ENCODE measurements at regions not wholly inside any gene's neighbourhood (a gene's known extent, or its start where the extent isn't known, plus 50 kb on each side); places are given as distances from the start of the nearest gene placed in this dataset.

DNA sequence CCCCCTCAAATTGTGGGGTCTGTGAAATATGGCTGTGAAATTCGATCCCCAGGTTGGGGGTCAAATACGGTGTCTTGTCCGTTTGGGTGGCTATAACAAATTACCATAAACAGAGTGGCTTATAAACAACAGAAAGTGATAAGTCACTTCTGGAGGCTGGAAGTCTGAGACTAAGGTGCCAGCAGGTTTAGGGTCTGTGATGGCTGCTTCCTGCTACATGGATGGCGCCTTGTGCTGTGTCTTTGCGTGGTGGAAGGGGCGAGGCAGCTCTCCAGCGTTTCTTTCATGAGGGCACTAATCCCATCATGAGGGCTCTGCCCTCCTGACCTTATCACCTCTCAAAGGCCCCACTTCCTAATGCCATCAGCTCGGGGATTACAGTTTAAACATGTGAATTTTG lies 120.0 kb downstream of the IRF8 start:
- no peak for DNase-seq

- no peak for DNase-seq
These were observed 120.6 kb downstream of the IRF8 start for GRCh38 chr16:86019446-86020047.

DNA sequence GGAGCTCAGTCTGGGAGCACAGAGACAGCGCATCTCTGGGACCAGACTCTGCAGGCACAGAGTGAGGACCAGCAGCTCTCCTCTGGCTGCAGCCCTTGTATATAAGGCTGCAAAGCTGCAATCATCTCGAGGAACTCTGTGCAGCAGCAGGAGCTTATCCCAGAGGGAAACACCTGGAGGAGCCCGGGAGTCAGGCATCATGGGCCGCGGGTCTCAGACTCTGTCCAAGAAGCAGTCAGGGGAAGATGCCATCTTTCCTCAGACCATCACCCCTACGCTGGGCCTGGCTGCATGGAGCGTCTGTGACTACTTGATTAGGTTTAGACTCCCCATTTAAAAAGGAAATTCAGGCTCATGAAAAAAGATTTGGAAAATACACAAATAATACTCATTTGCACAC lies 122.0 kb downstream of the IRF8 start:
- DNase-seq: no peak

GRCh38 chr16:86022381-86022960 lies 123.5 kb downstream of the IRF8 start:
- no peak for DNase-seq

GRCh38 chr16:86024210-86024609 lies 125.2 kb downstream of the IRF8 start:
- DNase-seq: no peak

GRCh38 chr16:86025706-86026105 lies 126.7 kb downstream of the IRF8 start:
- DNase-seq: no peak

DNA sequence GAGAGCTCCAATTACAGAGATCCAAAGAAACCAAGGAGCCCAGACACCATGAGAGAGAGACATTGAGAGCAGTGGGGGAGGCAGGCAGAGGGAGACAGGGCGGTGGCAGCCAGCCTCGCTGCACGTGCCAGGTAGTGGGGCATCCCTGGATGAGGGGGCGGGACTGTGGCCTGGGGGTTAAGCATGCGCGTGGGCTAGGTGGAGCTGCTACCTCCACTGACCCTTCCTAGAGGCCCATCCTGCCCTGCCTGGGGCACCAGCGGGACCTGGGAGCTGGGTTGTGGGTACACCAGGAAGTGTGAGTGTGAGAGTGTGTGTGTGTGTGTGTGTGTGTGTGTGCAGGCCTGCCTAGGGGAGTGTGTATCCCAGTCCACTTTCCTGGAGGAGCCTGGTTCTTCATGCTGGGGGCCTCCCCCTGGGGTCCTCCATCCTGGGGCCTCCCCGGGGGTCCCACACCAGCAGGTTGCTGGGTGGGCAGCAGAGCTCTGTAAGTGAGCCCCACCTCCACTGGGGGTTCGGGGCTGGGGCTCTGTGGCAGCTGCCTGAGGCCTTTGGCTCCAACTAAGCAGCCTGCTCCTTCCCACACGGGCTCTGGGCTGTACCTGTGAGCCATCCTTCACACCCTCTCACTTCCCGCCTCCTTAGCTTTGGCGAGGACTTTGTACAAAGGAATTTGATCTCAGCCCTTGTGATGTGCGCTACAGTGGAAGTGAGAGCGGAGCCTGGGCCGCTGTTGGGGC lies 127.4 kb downstream of the IRF8 start:
- no peak for DNase-seq

DNA sequence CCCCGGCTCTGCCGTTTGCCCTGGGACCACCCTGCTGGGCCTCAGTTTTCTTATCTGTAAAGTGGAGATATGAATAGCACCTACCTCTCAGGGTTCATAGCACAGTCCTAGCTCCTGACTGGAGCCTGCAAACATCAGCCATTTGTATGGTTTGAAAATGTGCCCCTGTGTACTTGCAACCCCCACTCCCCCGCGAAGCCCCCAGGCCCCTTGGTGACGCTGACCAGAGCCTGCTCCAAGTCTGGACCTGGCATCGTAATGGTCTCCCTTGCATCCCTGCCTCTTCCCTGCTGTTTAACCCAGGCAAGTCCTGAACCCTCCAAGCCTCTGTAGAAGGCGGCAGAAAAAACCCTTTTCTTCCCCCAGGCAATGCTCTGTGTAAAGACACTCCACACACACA lies 128.0 kb downstream of the IRF8 start:
- no peak for DNase-seq

DNA sequence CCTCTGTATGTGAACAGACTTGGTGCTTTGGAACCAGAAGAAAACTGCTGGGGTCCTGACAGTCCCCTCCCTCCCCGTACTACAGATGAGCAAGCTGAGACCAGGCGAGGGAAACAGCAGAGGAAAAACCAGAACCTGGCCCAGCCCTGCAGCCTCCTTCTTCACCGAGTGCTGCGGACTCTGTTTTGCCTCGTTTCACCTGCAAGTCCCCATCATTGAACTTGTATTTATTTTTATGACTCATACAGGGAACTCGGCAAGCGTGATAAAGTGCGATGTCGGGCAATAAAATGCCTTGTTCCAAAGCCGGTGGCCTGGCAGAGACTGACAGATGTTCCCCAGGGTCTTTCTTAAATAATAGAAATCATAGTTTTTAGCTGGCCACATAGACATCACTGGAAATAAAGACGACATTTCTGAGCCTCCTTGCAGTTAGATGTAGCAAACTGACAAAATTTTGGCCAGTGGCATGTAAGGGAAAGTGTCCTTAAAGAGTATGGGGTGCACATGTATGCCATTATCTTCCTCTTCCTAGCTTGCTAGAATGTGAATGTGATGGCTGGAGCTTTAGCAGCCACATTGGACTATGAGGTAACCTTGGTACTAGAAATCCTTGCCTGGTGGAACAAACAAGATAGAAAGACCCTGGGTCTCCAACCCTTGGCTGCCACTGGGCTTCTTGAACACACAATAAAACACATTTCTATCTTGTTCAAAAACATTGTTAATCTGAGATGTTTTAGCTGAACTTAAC lies 128.6 kb downstream of the IRF8 start:
- no peak for DNase-seq

DNA sequence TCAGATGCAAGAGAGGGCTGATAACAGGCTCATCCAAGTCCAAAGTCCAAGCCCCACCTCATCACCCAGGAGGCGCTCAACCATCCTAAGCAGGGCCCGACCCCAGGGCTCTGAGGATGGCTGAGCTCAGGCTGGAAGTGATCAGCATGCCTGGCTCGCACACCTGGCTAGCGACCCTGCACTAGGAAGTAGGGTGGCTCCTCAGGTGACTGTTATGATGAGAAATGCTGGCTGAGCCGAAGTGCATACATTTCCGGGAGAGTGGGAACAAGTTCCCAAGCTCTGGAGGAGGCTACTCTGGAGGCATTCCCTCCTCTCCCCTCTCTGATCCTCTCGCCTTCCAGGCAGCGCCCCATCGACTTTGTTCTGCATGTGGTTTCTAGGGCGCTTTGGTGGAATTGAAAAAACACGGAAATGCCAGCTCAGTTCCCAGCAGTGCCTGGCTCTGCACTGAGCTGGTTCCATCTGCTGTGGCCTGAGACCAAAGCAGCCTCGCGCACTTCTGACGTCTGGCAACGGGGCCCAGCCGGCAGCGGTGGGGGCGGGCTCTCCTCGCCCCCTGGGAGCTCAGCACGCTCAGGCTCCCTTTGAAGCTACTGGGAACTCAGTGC lies 130.3 kb downstream of the IRF8 start:
- no peak for DNase-seq

DNA sequence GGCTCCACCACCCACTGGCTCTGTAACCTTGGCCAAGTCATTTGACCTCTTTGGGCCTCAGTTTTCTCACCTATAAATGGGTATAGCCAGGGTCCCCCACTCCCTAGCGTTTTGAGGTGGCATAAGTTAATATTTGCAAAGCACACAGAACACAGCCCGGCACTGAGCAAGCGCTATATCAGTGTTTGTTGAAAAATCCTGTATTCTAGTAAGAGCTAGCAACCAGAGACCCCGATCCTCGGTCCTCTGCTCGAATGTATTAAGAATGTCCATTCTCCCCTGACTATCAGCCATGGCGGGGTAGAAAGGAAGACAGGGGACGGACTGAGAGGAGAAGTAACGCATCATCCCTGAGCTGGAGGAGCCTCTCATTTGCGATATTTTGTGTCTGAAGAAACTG lies 131.2 kb downstream of the IRF8 start:
- no peak for DNase-seq

- no peak for DNase-seq
These were observed 132.2 kb downstream of the IRF8 start for GRCh38 chr16:86031141-86031678.

GRCh38 chr16:86033016-86033474 lies 134.1 kb downstream of the IRF8 start:
- no peak for DNase-seq

DNA sequence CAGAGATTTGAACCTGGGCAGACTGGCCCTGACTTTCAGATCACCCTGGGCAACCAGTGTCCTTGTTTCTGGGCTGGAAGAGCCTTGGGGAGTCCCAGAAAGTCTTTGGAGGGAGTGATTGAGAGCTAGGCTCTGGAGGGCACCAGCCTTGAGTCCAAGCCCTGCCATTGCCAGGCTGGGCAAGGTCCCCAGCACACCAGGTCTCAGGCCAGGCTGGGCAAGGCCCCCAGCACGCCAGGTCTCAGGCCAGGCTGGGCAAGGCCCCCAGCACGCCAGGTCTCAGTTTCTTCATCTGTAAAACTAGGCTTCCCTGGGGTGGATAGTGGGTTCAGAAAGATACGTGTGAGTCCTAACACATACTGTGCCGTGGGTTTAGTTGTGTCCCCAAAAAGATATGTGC lies 135.0 kb downstream of the IRF8 start:
- no peak for DNase-seq

DNA sequence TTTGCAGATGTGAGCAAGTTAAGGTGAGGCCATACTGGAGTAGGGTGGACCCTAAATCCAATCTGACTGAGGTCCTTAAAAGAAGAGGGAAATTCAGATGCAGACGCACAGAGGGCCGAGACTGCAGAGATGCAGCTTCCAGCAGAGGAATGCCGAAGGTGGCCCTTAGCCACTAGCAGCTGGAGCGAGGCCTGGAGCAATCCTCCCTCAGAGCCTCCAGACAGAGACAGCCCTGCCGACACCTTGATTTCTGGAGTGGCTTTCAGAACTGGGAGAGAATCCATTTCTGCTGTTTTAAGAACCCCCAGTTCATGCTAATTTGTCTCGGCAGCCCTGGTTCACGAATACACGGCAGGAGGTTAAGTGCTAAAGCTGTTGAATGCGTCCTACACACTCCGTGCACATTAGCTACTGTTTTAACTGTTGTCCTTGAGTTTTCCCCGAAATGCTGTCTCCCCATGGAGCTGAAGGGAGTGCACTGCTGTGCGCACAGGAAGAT lies 135.5 kb downstream of the IRF8 start:
- DNase-seq: no peak

GRCh38 chr16:86035906-86036305 lies 136.9 kb downstream of the IRF8 start:
- no peak for DNase-seq

DNA sequence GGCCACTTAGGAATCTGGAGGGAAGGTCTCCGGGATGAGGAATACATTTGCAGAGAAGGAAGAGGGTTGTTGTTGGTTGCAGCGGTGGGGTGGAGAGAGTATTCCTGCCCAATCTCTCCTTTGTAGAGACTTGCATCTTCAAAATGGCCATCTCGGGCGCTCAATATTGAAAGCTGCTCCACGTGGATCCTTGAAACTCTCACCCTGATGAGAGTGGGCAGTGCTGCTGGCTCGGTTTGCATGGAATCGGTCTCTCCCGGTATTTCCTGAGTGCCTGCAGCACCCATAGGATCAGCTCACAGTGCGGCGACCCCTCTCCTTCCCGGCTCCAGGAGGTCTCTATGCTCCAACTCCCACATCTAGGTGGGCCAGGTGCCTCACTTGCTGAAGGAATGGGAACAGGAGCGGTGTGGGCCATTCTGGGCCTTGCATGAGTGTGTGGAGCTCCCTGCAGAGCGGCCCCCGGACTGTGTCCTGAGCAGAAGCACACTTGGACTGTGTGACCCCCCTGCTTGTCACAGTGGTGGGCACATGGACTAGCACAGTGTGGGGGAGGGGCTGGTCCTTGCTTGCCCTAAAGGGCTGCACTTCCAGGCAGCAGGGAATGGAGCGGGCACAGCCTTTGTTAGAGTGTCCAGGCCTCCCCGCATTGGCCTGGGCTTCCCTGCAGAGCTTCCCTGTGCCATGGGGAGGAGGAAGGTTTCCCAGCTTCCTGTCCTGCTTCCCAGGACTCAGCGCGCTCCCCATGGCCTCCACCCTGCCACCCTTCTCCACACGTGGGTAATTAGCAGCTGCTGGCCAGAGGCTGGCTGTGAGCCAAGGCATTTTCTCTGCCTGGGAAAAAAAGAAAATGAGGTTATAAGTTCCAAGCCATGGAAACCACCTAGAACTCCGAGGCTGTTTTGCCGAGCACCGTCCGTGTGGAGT lies 139.3 kb downstream of the IRF8 start:
- DNase-seq: no peak

DNA sequence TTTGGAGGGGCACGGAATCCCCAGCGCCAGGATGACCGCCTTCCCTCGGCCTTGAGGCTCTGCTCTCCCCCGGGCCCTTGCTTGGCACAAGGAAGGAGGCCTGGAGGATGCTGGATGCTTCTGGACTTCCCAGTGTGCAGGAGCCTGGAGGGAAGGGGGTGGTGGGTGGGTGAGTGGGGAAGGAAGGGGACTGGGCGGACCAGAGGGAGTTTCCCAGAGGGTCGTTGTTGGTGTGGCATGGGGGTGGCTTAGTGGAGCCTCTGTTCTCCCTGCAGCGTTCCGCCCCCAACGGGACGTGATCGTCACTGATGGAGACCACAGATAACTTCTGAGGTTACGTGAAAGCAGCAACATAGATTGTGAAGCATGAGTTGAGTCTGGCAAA lies 140.0 kb downstream of the IRF8 start:
- no peak for DNase-seq

DNA sequence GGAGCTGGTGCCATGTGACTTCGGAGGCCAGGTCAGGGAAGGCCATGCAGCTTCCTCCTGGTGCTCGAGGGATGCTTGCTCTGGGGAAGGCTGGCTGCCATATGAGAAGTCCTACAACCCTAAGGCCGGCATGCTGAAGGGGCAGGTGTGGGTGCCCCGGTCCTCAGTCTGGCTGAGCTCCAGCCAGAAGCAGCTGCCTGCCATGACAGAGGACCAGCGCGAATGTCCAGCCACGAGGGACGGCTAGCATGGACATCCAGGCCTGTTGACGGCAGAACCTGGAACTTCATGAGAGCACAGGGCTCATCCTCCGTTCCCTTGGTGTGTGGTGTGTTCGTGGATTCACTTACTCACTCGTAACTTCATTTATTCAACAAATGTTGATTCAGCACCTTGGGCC lies 140.6 kb downstream of the IRF8 start:
- DNase-seq: no peak

DNA sequence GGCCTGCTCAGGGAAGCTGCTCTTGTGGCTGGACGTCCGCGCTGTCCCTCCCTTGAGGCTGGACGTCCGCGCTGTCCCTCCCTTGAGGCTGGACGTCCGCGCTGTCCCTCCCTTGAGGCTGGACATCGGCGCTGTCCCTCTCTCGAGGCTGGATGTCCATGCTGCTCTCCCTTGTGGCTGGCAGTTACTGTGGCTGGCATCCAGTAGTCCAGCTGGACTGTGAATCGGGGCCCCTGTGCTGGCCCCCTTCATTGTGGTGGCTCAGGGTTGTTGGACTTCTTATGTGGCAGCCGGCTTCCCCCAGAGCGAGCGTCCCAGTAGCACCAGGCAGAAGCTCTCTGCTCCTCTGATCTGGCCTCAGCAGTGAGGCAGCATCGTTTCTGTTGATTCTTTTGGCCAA lies 141.5 kb downstream of the IRF8 start:
- DNase-seq: no peak

- no peak for DNase-seq
These were observed 142.3 kb downstream of the IRF8 start for GRCh38 chr16:86041215-86041614.

DNA sequence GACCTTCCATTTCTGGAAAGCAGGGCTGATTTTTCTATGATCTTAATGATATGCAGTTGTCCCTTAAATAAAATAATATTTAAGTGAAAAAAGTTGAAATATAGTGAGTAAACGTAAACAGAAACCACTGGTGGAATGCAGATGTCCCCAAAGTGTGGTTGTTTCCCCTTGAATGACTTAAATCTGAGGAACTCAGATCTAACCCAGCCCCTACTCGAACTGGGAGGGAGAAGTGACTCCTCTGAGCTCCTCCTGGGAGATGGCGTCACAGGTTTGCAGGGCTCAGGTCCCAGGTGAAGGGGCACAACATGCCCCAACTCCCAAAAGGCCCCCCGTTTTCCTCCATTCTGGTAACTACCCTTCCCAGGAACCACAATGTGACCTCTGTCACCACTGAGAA lies 142.8 kb downstream of the IRF8 start:
- DNase-seq: no peak
